H1 (cell line): ENCODE measurements at regions not wholly inside any gene's neighbourhood (a gene's known extent, or its start where the extent isn't known, plus 50 kb on each side); places are given as distances from the start of the nearest gene placed in this dataset.

Experiments
- CTCF ChIA-PET: fragments of 300-600 bp; sonication (Branson Sonifier 250); formaldehyde crosslinking; loops from one replicate; lab custom pipeline; 2021; ENCODE audit not compliant: partially characterized antibody; lab: Charles Lee
- POLR2A ChIA-PET: fragments of 300-600 bp; sonication (Branson Sonifier 250); formaldehyde crosslinking; loops from one replicate; lab custom pipeline; 2021; ENCODE audit warnings: inconsistent platforms; ENCODE audit not compliant: partially characterized antibody; lab: Charles Lee
- DNase-seq, 2 experiments: peaks; one replicate each; pipeline versions ENCODE4 v3.0.0 to v3.0.0-alpha.2; 2010 to 2022; ENCODE audit warnings: low spot score in 2 of 2, low read depth in 1 of 2, mixed read lengths in 1 of 2
- FAIRE-seq: peaks from 2 replicates; lab custom pipeline; 2011; peaks lifted over from hg19 to GRCh38; lab: Jason Lieb, UNC
- H2AFZ ChIP-seq: 2 replicates; pipeline ENCODE4 v1.8.1; 2012; ENCODE audit warnings: low read length, inconsistent platforms
- H2AK5ac ChIP-seq: 2 replicates; pipeline ENCODE4 v1.6.1; 2013; ENCODE audit warnings: low read depth, low read length
- H2BK120ac ChIP-seq: replicated peaks from 2 replicates; pipeline ENCODE3; 2013; ENCODE audit warnings: low read depth, low read length, inconsistent platforms
- H2BK12ac ChIP-seq: 2 replicates; pipeline ENCODE4 v1.6.1; 2013; ENCODE audit warnings: low read depth, low read length
- H2BK15ac ChIP-seq: 2 replicates; pipeline ENCODE4 v1.6.1; 2013; ENCODE audit warnings: low read length
- H2BK20ac ChIP-seq: 2 replicates; pipeline ENCODE4 v1.6.1; 2013; ENCODE audit warnings: low read length
- H2BK5ac ChIP-seq: 2 replicates; pipeline ENCODE4 v1.6.1; 2013; ENCODE audit warnings: low read depth, low read length
- H3K14ac ChIP-seq: 2 replicates; pipeline ENCODE4 v1.6.1; 2013; ENCODE audit warnings: inconsistent platforms; ENCODE audit not compliant: insufficient read length
- H3K18ac ChIP-seq: 2 replicates; pipeline ENCODE4 v1.6.1; 2013; ENCODE audit warnings: low read length; ENCODE audit errors: extremely low read depth
- H3K23ac ChIP-seq: 2 replicates; pipeline ENCODE4 v1.6.1; 2013; ENCODE audit warnings: inconsistent platforms; ENCODE audit not compliant: insufficient read length
- H3K23me2 ChIP-seq: 2 replicates; pipeline ENCODE4 v1.6.1; 2013; ENCODE audit warnings: low read depth, low read length
- H3K27ac ChIP-seq: 2 replicates; pipeline ENCODE4 v1.6.1; 2011; ENCODE audit warnings: low read depth, low read length, inconsistent platforms
- H3K27me3 ChIP-seq, 4 experiments: replicated peaks in 1 of 4; 1 replicate in 1 of 4; 2 replicates in 3 of 4; pipeline versions ENCODE4 v1.6.1 to v1.8.1; 2011 to 2013; ENCODE audit warnings: low read length in 3 of 4, mild to moderate bottlenecking in 3 of 4, inconsistent platforms in 2 of 4, mixed read lengths in 2 of 4, moderate library complexity in 1 of 4; ENCODE audit not compliant: control insufficient read depth in 3 of 4, insufficient read depth in 3 of 4; ENCODE audit errors: extremely low read depth in 1 of 4
- H3K36me3 ChIP-seq, 4 experiments: 2 replicates each; pipeline versions ENCODE4 v1.6.1 to v1.8.1; 2011 to 2013; ENCODE audit warnings: mild to moderate bottlenecking in 4 of 4, low read length in 3 of 4, moderate library complexity in 2 of 4, control low read depth in 1 of 4, inconsistent platforms in 1 of 4; ENCODE audit not compliant: insufficient read depth in 4 of 4, control insufficient read depth in 2 of 4
- H3K4ac ChIP-seq: replicated peaks from 2 replicates; pipeline ENCODE3; 2013; ENCODE audit warnings: low read length, low read depth, mixed read lengths, inconsistent platforms; ENCODE audit not compliant: insufficient read length
- H3K4me1 ChIP-seq, 4 experiments: replicated peaks in 1 of 4; 1 replicate in 1 of 4; 2 replicates in 3 of 4; pipeline versions ENCODE4 v1.6.1 to v1.8.1; 2011 to 2013; ENCODE audit warnings: low read length in 3 of 4, inconsistent platforms in 2 of 4, mixed read lengths in 1 of 4; ENCODE audit not compliant: insufficient read depth in 4 of 4, control insufficient read depth in 3 of 4
- H3K4me2 ChIP-seq, 2 experiments: 2 replicates each; pipeline versions ENCODE4 v1.6.1 to v1.8.1; 2011 to 2013; ENCODE audit warnings: low read depth in 2 of 2, low read length in 2 of 2, control low read depth in 1 of 2, inconsistent platforms in 1 of 2, mild to moderate bottlenecking in 1 of 2; ENCODE audit not compliant: insufficient read depth in 1 of 2
- H3K4me3 ChIP-seq, 4 experiments: fragments of 200-600, 300-600 bp in 1 of 4; sonication (generic), shearing (Covaris generic), sonication (Bioruptor Twin) in 1 of 4; 2 replicates each; pipeline versions ENCODE4 v1.5.1 to v1.8.1; 2011 to 2016; ENCODE audit warnings: low read length in 4 of 4, low read depth in 3 of 4, control low read depth in 2 of 4, inconsistent platforms in 2 of 4, mild to moderate bottlenecking in 2 of 4, mixed read lengths in 1 of 4, moderate library complexity in 1 of 4; ENCODE audit not compliant: insufficient read depth in 2 of 4; ENCODE audit errors: extremely low read depth in 1 of 4
- H3K56ac ChIP-seq: replicated peaks from 2 replicates; pipeline ENCODE3; 2013; ENCODE audit warnings: low read depth, mild to moderate bottlenecking, mixed read lengths, low read length, inconsistent platforms; ENCODE audit not compliant: insufficient read length
- H3K79me1 ChIP-seq: 2 replicates; pipeline ENCODE4 v1.6.1; 2013; ENCODE audit warnings: low read depth, low read length, control low read depth
- H3K79me2 ChIP-seq, 2 experiments: 2 replicates each; pipeline versions ENCODE4 v1.6.1 to v1.8.1; 2012 to 2013; ENCODE audit warnings: low read length in 2 of 2, mild to moderate bottlenecking in 2 of 2, inconsistent platforms in 1 of 2; ENCODE audit not compliant: insufficient read depth in 2 of 2, control insufficient read depth in 1 of 2
- H3K9ac ChIP-seq, 4 experiments: replicated peaks in 1 of 4; 1 replicate in 1 of 4; 2 replicates in 3 of 4; pipeline versions ENCODE4 v1.6.1 to v1.8.1; 2011 to 2013; ENCODE audit warnings: low read depth in 3 of 4, low read length in 3 of 4, control low read depth in 2 of 4, mild to moderate bottlenecking in 2 of 4, moderate library complexity in 2 of 4, inconsistent platforms in 1 of 4; ENCODE audit errors: extremely low read depth in 1 of 4
- H3K9me3 ChIP-seq, 2 experiments: 2 replicates each; pipeline versions ENCODE4 v1.6.1 to v1.8.1; 2012 to 2013; ENCODE audit warnings: mild to moderate bottlenecking in 2 of 2, moderate library complexity in 2 of 2, control low read depth in 1 of 2, inconsistent platforms in 1 of 2, low read depth in 1 of 2, low read length in 1 of 2, mixed read lengths in 1 of 2; ENCODE audit not compliant: insufficient read depth in 2 of 2
- H4K20me1 ChIP-seq, 2 experiments: replicated peaks in 1 of 2; 2 replicates each; pipeline versions ENCODE3 to v1.8.1; 2011 to 2013; ENCODE audit warnings: inconsistent platforms in 2 of 2, low read length in 2 of 2, mild to moderate bottlenecking in 1 of 2; ENCODE audit not compliant: insufficient read depth in 2 of 2, control insufficient read depth in 1 of 2
- H4K5ac ChIP-seq: 2 replicates; pipeline ENCODE4 v1.6.1; 2013; ENCODE audit warnings: low read length, low read depth, mixed read lengths, inconsistent platforms; ENCODE audit not compliant: insufficient read length
- H4K8ac ChIP-seq: 2 replicates; pipeline ENCODE4 v1.8.0; 2013; ENCODE audit warnings: mild to moderate bottlenecking, moderate library complexity, low read length, inconsistent platforms; ENCODE audit not compliant: insufficient read depth; ENCODE audit errors: extremely low read depth
- H4K91ac ChIP-seq: replicated peaks from 2 replicates; pipeline ENCODE3; 2013; ENCODE audit warnings: low read length, mixed read lengths, inconsistent platforms; ENCODE audit not compliant: insufficient read length
- ATF2 ChIP-seq: IDR thresholded peaks from 2 replicates; pipeline ENCODE4 v1.6.1; 2012; ENCODE audit warnings: low read length, inconsistent platforms
- CHD2 ChIP-seq: IDR thresholded peaks from 2 replicates; pipeline ENCODE4 v1.6.1; 2012; ENCODE audit warnings: low read length, improper control_type of control experiment
- GABPA ChIP-seq: IDR thresholded peaks from 2 replicates; pipeline ENCODE4 v1.6.1; 2011; ENCODE audit warnings: mild to moderate bottlenecking, low read length, moderate library complexity, borderline replicate concordance; ENCODE audit not compliant: insufficient read depth
- HDAC2 ChIP-seq, 2 experiments: fragments of 300-600 bp in 1 of 2; sonication (generic) in 1 of 2; IDR thresholded peaks; 2 replicates each; pipeline ENCODE4 v1.6.1; 2011 to 2012; ENCODE audit warnings: low read depth in 2 of 2, low read length in 2 of 2, mild to moderate bottlenecking in 2 of 2, moderate library complexity in 2 of 2, borderline replicate concordance in 1 of 2, inconsistent platforms in 1 of 2
- KDM1A ChIP-seq: fragments of 200-600, 300-600 bp; sonication (generic); IDR thresholded peaks from 2 replicates; pipeline ENCODE4 v1.7.1; 2016; ENCODE audit warnings: mild to moderate bottlenecking, low read length, borderline replicate concordance
- MAFK ChIP-seq: IDR thresholded peaks from 2 replicates; pipeline ENCODE4 v1.6.1; 2012; ENCODE audit warnings: low read depth, mild to moderate bottlenecking, improper control_type of control experiment, low read length
- RBBP5 ChIP-seq: IDR thresholded peaks from 2 replicates; pipeline ENCODE4 v1.7.1; 2012; ENCODE audit warnings: low read depth, mild to moderate bottlenecking, inconsistent platforms, low read length, moderate library complexity, borderline replicate concordance
- SP4 ChIP-seq: IDR thresholded peaks from 2 replicates; pipeline ENCODE4 v1.6.1; 2012; ENCODE audit warnings: low read length, inconsistent platforms
- TAF7 ChIP-seq: optimal IDR thresholded peaks from 2 replicates; pipeline ENCODE3; 2011; ENCODE audit warnings: low read depth, mild to moderate bottlenecking, inconsistent platforms, low read length, moderate library complexity, borderline replicate concordance
- WGBS, 2 experiments: shearing (Covaris generic) in 1 of 2; methylation state at CpG; one replicate each; pipeline versions ENCODE4 v1.1.6 to v1.1.7; 2013 to 2015; ENCODE audit warnings: low lambda C conversion rate in 2 of 2, mixed read lengths in 2 of 2, inconsistent platforms in 1 of 2, low coverage in 1 of 2, missing lambda C conversion rate in 1 of 2; ENCODE audit not compliant: insufficient replicate concordance in 2 of 2, insufficient coverage in 1 of 2, insufficient read length in 1 of 2; ENCODE audit errors: extremely low coverage in 1 of 2, missing lambda C conversion rate in 1 of 2; 5-methylcytosine and 5-hydroxymethylcytosine counted together
- TF ChIP-seq, protein P1 (sequence below): IDR thresholded peaks from 2 replicates; pipeline ENCODE4 v1.6.1; 2011; ENCODE audit warnings: low read length, improper control_type of control experiment

GRCh38 chr6:84847390-84848160 is 83.2 kb upstream of the TBX18 start:
- Histone ChIP-seq H2AFZ (no peak overlapping the region), H3K4me2 (no peak overlapping the region), H3K27ac (no peak overlapping the region), H3K4me1 (no peaks in the 10 kb centered on the region), H3K23ac (no peak overlapping the region), H3K36me3 (no peaks in the 10 kb centered on the region), H2BK15ac (no peak overlapping the region), H3K79me2 (no peaks in the 10 kb centered on the region), H3K56ac (no peak overlapping the region), H4K20me1 (no peaks in the 10 kb centered on the region), H2BK120ac (no peak overlapping the region), H3K9ac (no peak overlapping the region), H3K14ac (no peak overlapping the region), H3K4ac (no peak overlapping the region), H2BK5ac (no peak overlapping the region), H4K91ac (no peak overlapping the region), H3K27me3 (no peaks in the 10 kb centered on the region), H3K79me1 (no peaks in the 10 kb centered on the region), H3K9me3 (no peaks in the 10 kb centered on the region), H3K23me2 (no peaks in the 10 kb centered on the region), H4K5ac (no peak overlapping the region), H4K8ac (no peak overlapping the region), H3K4me3 (no peak overlapping the region), H3K18ac (no peak overlapping the region), H2BK20ac (no peak overlapping the region), H2BK12ac (no peak overlapping the region), H2AK5ac (no peak overlapping the region)
- DNase-seq (no peak), FAIRE-seq (no peak)
- ChIA-PET POLR2A (no interaction called here), CTCF (interaction anchor here (1.1 to 1.7 kb wide), 3 partner anchors 12 to 73 kb away, joined by 3 to 4 read pairs (median 3); no protein-coding TSS in a partner anchor)
- WGBS, 2 experiments, result 88% methylated on average over 3 of the region's 3 CpGs; no CpG with 5 or more reads in 1 of the 2 experiments
- TF ChIP-seq MAFK (no peak), TAF7 (no peak), RBBP5 (no peak), KDM1A (no peak), HDAC2 (IDR thresholded peaks at IDR 0.05; ENCODE audit: borderline replicate concordance in 1 of 2, low read depth in 2 of 2, low read length in 2 of 2) (no peak), CHD2 (no peak), GABPA (no peak), SP4 (no peak), ATF2 (no peak)
- TF ChIP-seq, protein P1, sequence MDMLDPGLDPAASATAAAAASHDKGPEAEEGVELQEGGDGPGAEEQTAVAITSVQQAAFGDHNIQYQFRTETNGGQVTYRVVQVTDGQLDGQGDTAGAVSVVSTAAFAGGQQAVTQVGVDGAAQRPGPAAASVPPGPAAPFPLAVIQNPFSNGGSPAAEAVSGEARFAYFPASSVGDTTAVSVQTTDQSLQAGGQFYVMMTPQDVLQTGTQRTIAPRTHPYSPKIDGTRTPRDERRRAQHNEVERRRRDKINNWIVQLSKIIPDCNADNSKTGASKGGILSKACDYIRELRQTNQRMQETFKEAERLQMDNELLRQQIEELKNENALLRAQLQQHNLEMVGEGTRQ, result no peak
